ENCODE measurements at regions not wholly inside any gene's neighbourhood (a gene's known extent, or its start where the extent isn't known, plus 50 kb on each side); places are given as distances from the start of the nearest gene placed in this dataset.

DNA sequence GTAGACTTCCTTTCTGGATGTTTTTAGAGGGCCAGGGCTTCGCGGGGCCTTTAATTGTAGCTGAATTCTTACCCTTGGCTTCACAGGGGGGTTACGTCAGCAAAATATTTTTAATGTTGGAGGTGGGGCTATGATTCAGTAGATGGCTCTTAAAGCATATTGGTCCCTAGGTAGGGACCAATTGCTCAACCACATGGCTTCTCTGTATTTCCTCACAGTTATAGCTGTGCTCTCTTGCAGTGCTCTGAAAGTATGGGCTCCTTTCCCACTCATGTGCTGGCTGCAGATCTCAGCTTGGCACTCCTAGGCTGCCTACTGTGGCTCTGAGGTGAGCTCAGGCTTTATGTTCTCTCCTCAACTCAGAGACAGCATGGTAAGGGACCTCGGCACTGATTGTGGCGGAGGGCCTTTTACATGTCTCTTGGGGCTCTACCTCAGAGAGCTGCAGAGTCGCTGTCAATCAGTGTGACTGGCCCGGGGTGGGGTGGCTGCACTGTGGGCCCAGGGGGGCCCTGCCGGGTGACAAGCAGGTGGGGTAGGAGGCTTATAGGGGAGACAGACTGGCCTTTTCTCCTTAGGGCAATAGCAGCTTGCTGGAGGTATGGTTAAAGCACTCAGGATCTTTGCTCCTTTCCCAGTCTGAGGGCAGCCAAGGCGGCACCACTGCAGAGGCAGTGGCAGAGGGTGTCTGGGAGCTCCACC is 318.0 kb downstream of the DOK5 start:
- TF ChIP-seq EP300 (IDR thresholded peaks at IDR 0.05): no peak
- no peak for TF ChIP-seq CTCF (IDR thresholded peaks at IDR 0.05)
